ENCODE measurements at regions not wholly inside any gene's neighbourhood (a gene's known extent, or its start where the extent isn't known, plus 50 kb on each side); places are given as distances from the start of the nearest gene placed in this dataset.
"Not testable (repeated sequence)": the region's sequence is repeated elsewhere in the genome, so short reads cannot be mapped to it uniquely, and the experiment has no call there.

GRCh38 chr1:147348592-147348991 lies 106.1 kb downstream of the CHD1L start:
- not testable (repeated sequence) for H3K4me3 ChIP-seq (ENCODE audit: insufficient read depth, low read depth, low read length); H3K36me3 ChIP-seq (replicated peaks; ENCODE audit: control insufficient read depth, insufficient read depth, low read length); H3K27me3 ChIP-seq (ENCODE audit: control insufficient read depth, insufficient read depth, low read length); DNase-seq

GRCh38 chr1:147349533-147349932 lies 107.0 kb downstream of the CHD1L start:
- no peaks in the 10 kb centered on the region for H3K36me3 ChIP-seq (replicated peaks; ENCODE audit: control insufficient read depth, insufficient read depth, low read length)
- DNase-seq: no peak
- no peak overlapping the region for H3K4me3 ChIP-seq (ENCODE audit: insufficient read depth, low read depth, low read length)
- H3K27me3 ChIP-seq (ENCODE audit: control insufficient read depth, insufficient read depth, low read length): no peaks in the 10 kb centered on the region

- no peak for DNase-seq
- no peaks in the 10 kb centered on the region for H3K36me3 ChIP-seq (replicated peaks; ENCODE audit: control insufficient read depth, insufficient read depth, low read length)
- H3K27me3 ChIP-seq (ENCODE audit: control insufficient read depth, insufficient read depth, low read length): no peaks in the 10 kb centered on the region
- no peak overlapping the region for H3K4me3 ChIP-seq (ENCODE audit: insufficient read depth, low read depth, low read length)
Observed at GRCh38 chr1:147351140-147351835, 108.8 kb downstream of the CHD1L start.

GRCh38 chr1:147377263-147378246 lies 135.1 kb downstream of the CHD1L start:
- DNase-seq: no peak
- no peaks in the 10 kb centered on the region for H3K36me3 ChIP-seq (replicated peaks; ENCODE audit: control insufficient read depth, insufficient read depth, low read length)
- H3K27me3 ChIP-seq (ENCODE audit: control insufficient read depth, insufficient read depth, low read length): no peaks in the 10 kb centered on the region; the same call in 1 of the 2 replicates
- H3K4me3 ChIP-seq (ENCODE audit: insufficient read depth, low read depth, low read length): no peak overlapping the region

GRCh38 chr1:147379889-147380288 lies 137.4 kb downstream of the CHD1L start:
- no peaks in the 10 kb centered on the region for H3K36me3 ChIP-seq (replicated peaks; ENCODE audit: control insufficient read depth, insufficient read depth, low read length)
- no peak overlapping the region for H3K4me3 ChIP-seq (ENCODE audit: insufficient read depth, low read depth, low read length)
- H3K27me3 ChIP-seq (ENCODE audit: control insufficient read depth, insufficient read depth, low read length): no peaks in the 10 kb centered on the region; the same call in 1 of the 2 replicates
- DNase-seq: no peak

- H3K4me3 ChIP-seq (ENCODE audit: insufficient read depth, low read depth, low read length): no peak overlapping the region
- no peak for DNase-seq
- H3K36me3 ChIP-seq (replicated peaks; ENCODE audit: control insufficient read depth, insufficient read depth, low read length): no peaks in the 10 kb centered on the region
- H3K27me3 ChIP-seq (ENCODE audit: control insufficient read depth, insufficient read depth, low read length): no peaks in the 10 kb centered on the region; the same call in 1 of the 2 replicates
Observed at GRCh38 chr1:147384804-147385203, 142.3 kb downstream of the CHD1L start.

- DNase-seq: no peak
- Histone ChIP-seq H3K36me3 (replicated peaks; ENCODE audit: control insufficient read depth, insufficient read depth, low read length) (no peaks in the 10 kb centered on the region), H3K4me3 (ENCODE audit: insufficient read depth, low read depth, low read length) (no peak overlapping the region), H3K27me3 (ENCODE audit: control insufficient read depth, insufficient read depth, low read length) (no peaks in the 10 kb centered on the region)
Observed at GRCh38 chr1:147388969-147389368, 146.5 kb downstream of the CHD1L start.

- no peaks in the 10 kb centered on the region for H3K36me3 ChIP-seq (replicated peaks; ENCODE audit: control insufficient read depth, insufficient read depth, low read length)
- no peaks in the 10 kb centered on the region for H3K27me3 ChIP-seq (ENCODE audit: control insufficient read depth, insufficient read depth, low read length)
- peak; percentile 65 for DNase-seq
- H3K4me3 ChIP-seq (ENCODE audit: insufficient read depth, low read depth, low read length): no peak overlapping the region
Observed at GRCh38 chr1:147389532-147390184, 147.2 kb downstream of the CHD1L start.

- DNase-seq: no peak
Observed at GRCh38 chr1:147390185-147390542, 147.7 kb downstream of the CHD1L start.

GRCh38 chr1:147391114-147391513 lies 148.6 kb downstream of the CHD1L start:
- H3K27me3 ChIP-seq (ENCODE audit: control insufficient read depth, insufficient read depth, low read length): no peaks in the 10 kb centered on the region; the same call in 1 of the 2 replicates
- H3K36me3 ChIP-seq (replicated peaks; ENCODE audit: control insufficient read depth, insufficient read depth, low read length): no peaks in the 10 kb centered on the region
- no peak for DNase-seq
- no peak overlapping the region for H3K4me3 ChIP-seq (ENCODE audit: insufficient read depth, low read depth, low read length)

More at GRCh38 chr1:147390185-147390542, 147.7 kb downstream of the CHD1L start:
- H3K27me3 ChIP-seq (ENCODE audit: control insufficient read depth, insufficient read depth, low read length): no peaks in the 10 kb centered on the region; the same call in 1 of the 2 replicates
- H3K36me3 ChIP-seq (replicated peaks; ENCODE audit: control insufficient read depth, insufficient read depth, low read length): no peaks in the 10 kb centered on the region
- H3K4me3 ChIP-seq (ENCODE audit: insufficient read depth, low read depth, low read length): no peak overlapping the region

- not testable (repeated sequence) for H3K36me3 ChIP-seq (replicated peaks; ENCODE audit: control insufficient read depth, insufficient read depth, low read length); H3K27me3 ChIP-seq (ENCODE audit: control insufficient read depth, insufficient read depth, low read length); DNase-seq
- peak overlapping the region; percentile 33; the same call in 1 of the 2 replicates for H3K4me3 ChIP-seq (ENCODE audit: insufficient read depth, low read depth, low read length)
Observed at GRCh38 chr1:147402326-147403045, 138.8 kb upstream of the BCL9 start.

- not testable (repeated sequence) for H3K27me3 ChIP-seq (ENCODE audit: control insufficient read depth, insufficient read depth, low read length)
Observed at GRCh38 chr1:147404344-147404743, 137.0 kb upstream of the BCL9 start.

GRCh38 chr1:147409886-147410285 lies 131.4 kb upstream of the BCL9 start:
- H3K36me3 ChIP-seq (replicated peaks; ENCODE audit: control insufficient read depth, insufficient read depth, low read length): no peaks in the 10 kb centered on the region

More at GRCh38 chr1:147404344-147404743, 137.0 kb upstream of the BCL9 start:
- not testable (repeated sequence) for H3K36me3 ChIP-seq (replicated peaks; ENCODE audit: control insufficient read depth, insufficient read depth, low read length); DNase-seq; H3K4me3 ChIP-seq (ENCODE audit: insufficient read depth, low read depth, low read length)

GRCh38 chr1:147413110-147413605 lies 128.1 kb upstream of the BCL9 start:
- H3K36me3 ChIP-seq (replicated peaks; ENCODE audit: control insufficient read depth, insufficient read depth, low read length): no peaks in the 10 kb centered on the region
- no peaks in the 10 kb centered on the region for H3K27me3 ChIP-seq (ENCODE audit: control insufficient read depth, insufficient read depth, low read length)
- DNase-seq: no peak
- H3K4me3 ChIP-seq (ENCODE audit: insufficient read depth, low read depth, low read length): no peak overlapping the region

More at GRCh38 chr1:147409886-147410285, 131.4 kb upstream of the BCL9 start:
- H3K27me3 ChIP-seq (ENCODE audit: control insufficient read depth, insufficient read depth, low read length): no peaks in the 10 kb centered on the region
- no peak overlapping the region for H3K4me3 ChIP-seq (ENCODE audit: insufficient read depth, low read depth, low read length)
- no peak for DNase-seq

All from H7 (cell line).